T-cell (primary cell): ENCODE measurements at regions not wholly inside any gene's neighbourhood (a gene's known extent, or its start where the extent isn't known, plus 50 kb on each side); places are given as distances from the start of the nearest gene placed in this dataset.
"Not testable (repeated sequence)": the region's sequence is repeated elsewhere in the genome, so short reads cannot be mapped to it uniquely, and the experiment has no call there.

ENCODE experiments used
- ATAC-seq, 4 experiments: fragments of 200-7000 bp in 3 of 4; fragments of 150-1000 bp in 1 of 4; cut with Tn5 transposase; replicated peaks in 1 of 4; 1 replicate in 3 of 4; 2 replicates in 1 of 4; pipeline ENCODE4 v1.10.0; 2021; ENCODE audit warnings: moderate library complexity in 3 of 4, mild to moderate bottlenecking in 2 of 4, moderate number of reproducible peaks in 1 of 4
- CTCF ChIA-PET, 2 donors: fragments of 300-600 bp; sonication (Branson Sonifier 250); formaldehyde crosslinking; loops; one replicate each; lab custom pipeline; 2022; ENCODE audit warnings: antibody characterized with exemption in 2 of 2; lab: Charles Lee
- POLR2A ChIA-PET, 2 donors: fragments of 300-600 bp; sonication (Branson Sonifier 250); formaldehyde crosslinking; loops; one replicate each; lab custom pipeline; 2022; ENCODE audit warnings: antibody characterized with exemption in 2 of 2; lab: Charles Lee
- DNase-seq, 35 experiments: peaks; one replicate each; pipeline versions ENCODE4 v3.0.0 to v3.0.0-alpha.2; 2013 to 2023
- H3K27ac ChIP-seq: one replicate; pipeline ENCODE4 v1.5.1; 2013; ENCODE audit warnings: low read length
- H3K27me3 ChIP-seq, 2 experiments: replicated peaks in 1 of 2; 1 replicate in 1 of 2; 2 replicates in 1 of 2; pipeline versions ENCODE4 v1.6.1 to v1.7.0; 2013; ENCODE audit warnings: low read length in 1 of 2, mixed read lengths in 1 of 2; ENCODE audit not compliant: control insufficient read depth in 2 of 2, insufficient read depth in 2 of 2; ENCODE audit errors: extremely low read depth in 1 of 2
- H3K36me3 ChIP-seq, 2 donors: 1 replicate in 1 of 2; 2 replicates in 1 of 2; pipeline versions ENCODE4 v1.6.1 to v1.7.0; 2013; ENCODE audit warnings: low read length in 1 of 2; ENCODE audit not compliant: control insufficient read depth in 2 of 2, insufficient read depth in 1 of 2; ENCODE audit errors: extremely low read depth in 1 of 2
- H3K4me1 ChIP-seq, 2 experiments: 1 replicate in 1 of 2; 2 replicates in 1 of 2; pipeline versions ENCODE4 v1.6.1 to v1.7.0; 2013; ENCODE audit warnings: low read length in 2 of 2, mixed read lengths in 1 of 2; ENCODE audit not compliant: insufficient read depth in 2 of 2, control insufficient read depth in 1 of 2; ENCODE audit errors: extremely low read depth in 1 of 2
- H3K4me3 ChIP-seq, 2 donors: 1 replicate in 1 of 2; 2 replicates in 1 of 2; pipeline versions ENCODE4 v1.5.1 to v1.7.0; 2013; ENCODE audit warnings: mild to moderate bottlenecking in 2 of 2, low read length in 1 of 2, moderate library complexity in 1 of 2; ENCODE audit not compliant: control insufficient read depth in 1 of 2; ENCODE audit errors: extremely low read depth in 1 of 2
- H3K9me3 ChIP-seq: 2 replicates; pipeline ENCODE4 v1.7.0; 2013
- H3K27ac Mint-ChIP-seq, 2 donors: one replicate each; pipeline ENCODE4 v1.8.0; 2020 to 2021; ENCODE audit warnings: mild to moderate bottlenecking in 2 of 2, mixed read lengths in 2 of 2
- H3K27me3 Mint-ChIP-seq, 2 donors: one replicate each; pipeline ENCODE4 v1.8.0; 2021 to 2022; ENCODE audit warnings: mixed read lengths in 2 of 2
- H3K36me3 Mint-ChIP-seq: one replicate; pipeline ENCODE4 v1.8.0; 2021; ENCODE audit warnings: mixed read lengths
- H3K4me1 Mint-ChIP-seq, 3 donors: one replicate each; pipeline ENCODE4 v1.8.0; 2020 to 2022; ENCODE audit warnings: mixed read lengths in 3 of 3, mild to moderate bottlenecking in 1 of 3
- H3K4me3 Mint-ChIP-seq, 3 donors: one replicate each; pipeline ENCODE4 v1.8.0; 2020 to 2022; ENCODE audit warnings: mild to moderate bottlenecking in 3 of 3, mixed read lengths in 3 of 3, moderate library complexity in 3 of 3
- H3K9me3 Mint-ChIP-seq, 3 donors: one replicate each; pipeline ENCODE4 v1.8.0; 2020 to 2022; ENCODE audit warnings: mixed read lengths in 3 of 3
- WGBS: methylation state at CpG from one replicate; pipeline ENCODE4 v1.1.5; 2013; ENCODE audit warnings: missing lambda C conversion rate; ENCODE audit not compliant: insufficient coverage; 5-methylcytosine and 5-hydroxymethylcytosine counted together

- Histone ChIP-seq H3K4me1 (no peaks in the 10 kb centered on the region), H3K36me3 (no peaks in the 10 kb centered on the region), H3K27me3 (peaks cover 2 to 5% of the 10 kb centered on the region in 2 experiments), H3K9me3 (no peaks in the 10 kb centered on the region), H3K27ac (no peak overlapping the region), H3K4me3 (no peak overlapping the region)
- H3K27ac Mint-ChIP-seq, result no peak overlapping the region
- H3K27me3 Mint-ChIP-seq, result peaks cover 6 to 8% of the 10 kb centered on the region in 2 donors
- ChIA-PET POLR2A (no interaction called here), CTCF (no interaction called here)
- WGBS, result 83% methylated on average over 8 of the region's 14 CpGs
- no peak overlapping the region for H3K4me3 Mint-ChIP-seq
- H3K9me3 Mint-ChIP-seq, result no peaks in the 10 kb centered on the region
- H3K4me1 Mint-ChIP-seq, result no peaks in the 10 kb centered on the region
- H3K36me3 Mint-ChIP-seq, result no peaks in the 10 kb centered on the region
- ATAC-seq (no peak), DNase-seq (no peak)
Observed at GRCh38 chr1:233738850-233739249, 124.9 kb downstream of the KCNK1 start.

GRCh38 chr1:233744779-233745513 is 131.0 kb downstream of the KCNK1 start:
- Mint-ChIP-seq H3K4me1 (no peaks in the 10 kb centered on the region), H3K9me3 (no peaks in the 10 kb centered on the region), H3K27me3 (peaks cover 5 to 23% of the 10 kb centered on the region in 2 donors), H3K27ac (no peak overlapping the region), H3K4me3 (no peak overlapping the region), H3K36me3 (no peaks in the 10 kb centered on the region)
- ATAC-seq (no peak), DNase-seq (no peak)
- no peaks in the 10 kb centered on the region for H3K36me3 ChIP-seq
- CTCF ChIA-PET, result no interaction called here
- no peaks in the 10 kb centered on the region for H3K4me1 ChIP-seq
- H3K27me3 ChIP-seq, result peaks cover 0 to 2% of the 10 kb centered on the region in 2 experiments
- no CpG with 5 or more reads among the region's 3 CpGs for WGBS
- POLR2A ChIA-PET, result no interaction called here
- no peak overlapping the region for H3K27ac ChIP-seq
- H3K9me3 ChIP-seq, result no peaks in the 10 kb centered on the region
- H3K4me3 ChIP-seq, result no peak overlapping the region

GRCh38 chr1:233750139-233750538 is 136.2 kb downstream of the KCNK1 start:
- Mint-ChIP-seq H3K9me3 (no peaks in the 10 kb centered on the region), H3K4me3 (no peak overlapping the region), H3K27ac (no peak overlapping the region), H3K4me1 (no peaks in the 10 kb centered on the region), H3K36me3 (no peaks in the 10 kb centered on the region), H3K27me3 (peaks cover 2 to 13% of the 10 kb centered on the region in 2 donors)
- Histone ChIP-seq H3K4me3 (no peak overlapping the region), H3K9me3 (no peaks in the 10 kb centered on the region), H3K27ac (no peak overlapping the region), H3K4me1 (no peaks in the 10 kb centered on the region), H3K27me3 (peaks cover 0 to 2% of the 10 kb centered on the region in 2 experiments), H3K36me3 (no peaks in the 10 kb centered on the region)
- CTCF ChIA-PET, result no interaction called here
- ATAC-seq (no peak), DNase-seq (no peak)
- WGBS, result no CpG with 5 or more reads among the region's 1 CpG
- POLR2A ChIA-PET, result no interaction called here

- H3K27ac ChIP-seq, result no peak overlapping the region
- ATAC-seq (no peak), DNase-seq (no peak)
- Mint-ChIP-seq H3K36me3 (no peaks in the 10 kb centered on the region), H3K9me3 (no peaks in the 10 kb centered on the region), H3K4me3 (no peak overlapping the region), H3K27ac (no peak overlapping the region), H3K4me1 (no peaks in the 10 kb centered on the region), H3K27me3 (peaks cover 2 to 7% of the 10 kb centered on the region in 2 donors)
- H3K4me1 ChIP-seq, result no peaks in the 10 kb centered on the region
- H3K9me3 ChIP-seq, result no peaks in the 10 kb centered on the region
- no CpG with 5 or more reads among the region's 1 CpG for WGBS
- no peak overlapping the region for H3K4me3 ChIP-seq
- ChIA-PET CTCF (no interaction called here), POLR2A (no interaction called here)
- no peaks in the 10 kb centered on the region for H3K36me3 ChIP-seq
- H3K27me3 ChIP-seq, result peaks cover 0 to 4% of the 10 kb centered on the region in 2 experiments
Observed at GRCh38 chr1:233759665-233760064, 144.8 kb upstream of the SLC35F3 start.

GRCh38 chr1:233764304-233764703 is 140.2 kb upstream of the SLC35F3 start:
- POLR2A ChIA-PET, H3K27ac Mint-ChIP-seq, H3K36me3 Mint-ChIP-seq, H3K4me3 ChIP-seq, H3K9me3 Mint-ChIP-seq, H3K4me3 Mint-ChIP-seq, CTCF ChIA-PET, DNase-seq, ATAC-seq, H3K4me1 ChIP-seq, H3K4me1 Mint-ChIP-seq, H3K27ac ChIP-seq, H3K27me3 ChIP-seq, H3K36me3 ChIP-seq, H3K9me3 ChIP-seq: not testable (repeated sequence)
- H3K27me3 Mint-ChIP-seq, result peaks cover 16 to 19% of the 10 kb centered on the region in 2 donors
- WGBS, result no CpG with 5 or more reads among the region's 3 CpGs

GRCh38 chr1:233777566-233777965 is 126.9 kb upstream of the SLC35F3 start:
- no peak overlapping the region for H3K27ac Mint-ChIP-seq
- no peak overlapping the region for H3K4me3 Mint-ChIP-seq
- ChIA-PET CTCF (no interaction called here), POLR2A (no interaction called here)
- Histone ChIP-seq H3K27me3 (no peaks in the 10 kb centered on the region), H3K27ac (no peak overlapping the region), H3K4me1 (no peaks in the 10 kb centered on the region), H3K9me3 (no peaks in the 10 kb centered on the region), H3K4me3 (no peak overlapping the region), H3K36me3 (no peaks in the 10 kb centered on the region)
- no peak for ATAC-seq
- peaks cover 11 to 25% of the 10 kb centered on the region in 2 donors for H3K27me3 Mint-ChIP-seq
- WGBS, result no CpG with 5 or more reads among the region's 1 CpG
- no peaks in the 10 kb centered on the region for H3K4me1 Mint-ChIP-seq
- no peak for DNase-seq
- H3K9me3 Mint-ChIP-seq, result peaks cover 5 to 8% (median 6%) of the 10 kb centered on the region in 3 donors
- no peaks in the 10 kb centered on the region for H3K36me3 Mint-ChIP-seq
